KG1 (cell line): ENCODE measurements at regions not wholly inside any gene's neighbourhood (a gene's known extent, or its start where the extent isn't known, plus 50 kb on each side); places are given as distances from the start of the nearest gene placed in this dataset.

Experiments
- DNase-seq: peaks from one replicate; lab custom pipeline; 2025; lab: John Stamatoyannopoulos, UW

DNA sequence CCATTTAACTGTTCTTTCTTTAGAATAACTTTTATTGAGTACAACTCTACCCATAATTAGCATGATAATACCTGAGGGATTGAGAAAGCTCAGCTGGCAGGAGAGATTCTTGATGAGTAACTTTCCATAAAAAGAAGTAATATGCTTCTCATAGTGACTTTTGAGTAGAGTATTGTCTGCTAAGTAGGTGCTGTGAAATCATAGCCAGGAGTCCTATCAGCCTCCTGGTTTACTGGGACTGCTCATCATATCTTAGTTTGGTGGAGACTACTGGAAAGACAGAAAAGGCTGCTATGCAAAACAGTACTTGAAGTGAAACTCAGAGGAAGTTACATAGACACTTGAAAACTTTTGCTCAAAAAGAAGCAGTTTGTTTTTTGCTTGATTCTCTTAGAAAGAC, 113.3 kb upstream of the ATP2B1 start:
- DNase-seq, result no peak

DNA sequence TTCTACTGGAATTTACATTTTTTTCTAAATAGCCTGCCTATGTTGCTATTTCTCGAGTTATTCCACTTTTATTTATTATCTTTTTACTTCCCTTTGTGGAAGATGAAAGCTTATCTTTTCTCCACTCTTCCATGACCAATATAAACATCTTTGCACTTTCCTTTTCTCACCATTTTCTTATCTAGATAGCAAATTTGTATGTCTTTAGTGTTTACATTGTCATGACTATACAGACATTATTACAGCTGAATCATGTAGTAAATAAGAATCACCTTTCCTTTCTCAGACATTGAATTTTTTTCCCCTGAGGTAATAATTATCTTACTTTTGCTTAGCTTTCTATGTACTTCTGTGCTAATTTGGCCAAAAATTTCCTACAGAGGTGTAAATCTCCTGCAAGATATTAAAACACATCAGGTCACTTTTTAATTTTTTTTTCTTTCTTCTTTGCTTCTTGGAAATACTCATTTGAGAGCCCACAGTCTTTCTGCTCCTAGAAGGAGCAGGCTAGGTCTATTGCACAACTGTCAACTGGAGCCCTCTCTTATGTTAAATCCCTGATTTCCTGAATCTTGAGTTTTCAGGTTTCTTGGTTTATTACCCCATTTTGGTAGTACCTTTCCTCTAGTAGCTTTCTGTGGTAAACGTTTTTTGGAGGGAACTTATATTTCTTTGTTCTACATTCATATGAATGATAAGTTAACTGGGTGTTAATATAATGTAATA, 109.0 kb upstream of the ATP2B1 start:
- no peak for DNase-seq

DNA sequence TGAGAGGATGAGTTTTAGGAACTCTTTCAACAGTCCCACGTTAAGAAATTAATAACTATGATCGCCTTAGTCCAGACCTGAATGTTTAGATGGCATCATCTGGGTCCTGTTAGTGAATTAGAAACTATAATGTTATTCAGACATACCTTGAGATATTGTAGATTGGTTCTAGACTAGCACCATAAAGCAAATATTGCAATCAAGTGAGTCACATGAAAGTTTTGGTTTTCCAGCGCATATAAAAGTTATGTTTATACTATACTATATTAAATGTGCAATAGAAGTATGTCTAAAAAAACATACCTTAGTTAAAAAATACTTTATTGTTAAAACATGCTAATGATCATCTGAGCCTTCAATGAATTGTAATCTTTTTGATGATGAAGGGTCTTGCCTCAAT, 106.6 kb upstream of the ATP2B1 start:
- DNase-seq, result no peak

DNA sequence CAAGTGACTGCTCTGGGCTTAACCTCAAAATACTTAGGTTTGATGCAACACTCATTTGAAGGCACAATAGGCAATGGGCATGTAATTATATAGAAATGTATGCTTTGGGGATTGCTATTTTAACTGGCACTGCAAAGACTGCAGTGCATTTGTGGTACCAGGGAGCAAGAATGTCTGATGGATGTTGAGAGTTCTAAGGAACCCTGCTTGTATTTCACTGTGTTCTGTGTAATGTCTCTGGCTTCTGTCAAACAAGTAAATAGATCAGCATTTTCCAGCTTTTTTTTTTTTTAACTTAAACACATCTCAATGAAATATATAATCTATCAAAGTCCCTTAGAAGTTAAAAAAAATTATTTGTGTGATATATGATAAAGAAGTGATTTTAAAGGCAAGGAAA, 94.8 kb upstream of the ATP2B1 start:
- no peak for DNase-seq

DNA sequence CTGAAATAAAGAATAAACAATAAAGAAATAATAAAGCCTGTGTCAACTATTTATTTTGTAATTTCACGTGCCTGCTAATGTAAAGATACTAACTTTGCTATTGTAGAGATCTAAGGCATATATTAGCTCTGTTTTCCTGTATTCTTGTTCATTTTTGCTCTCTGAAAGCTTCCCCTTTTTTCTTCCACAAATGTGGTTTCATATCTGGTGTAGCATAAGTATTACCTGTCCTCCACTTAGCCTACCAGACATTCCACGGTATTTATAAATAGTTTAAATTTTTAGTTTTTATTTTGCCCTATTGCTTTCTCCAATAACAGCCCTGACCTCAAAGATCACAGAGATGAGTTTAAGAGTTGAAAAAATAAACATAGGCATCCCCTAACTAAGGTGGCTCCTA, 92.6 kb upstream of the ATP2B1 start:
- no peak for DNase-seq

DNA sequence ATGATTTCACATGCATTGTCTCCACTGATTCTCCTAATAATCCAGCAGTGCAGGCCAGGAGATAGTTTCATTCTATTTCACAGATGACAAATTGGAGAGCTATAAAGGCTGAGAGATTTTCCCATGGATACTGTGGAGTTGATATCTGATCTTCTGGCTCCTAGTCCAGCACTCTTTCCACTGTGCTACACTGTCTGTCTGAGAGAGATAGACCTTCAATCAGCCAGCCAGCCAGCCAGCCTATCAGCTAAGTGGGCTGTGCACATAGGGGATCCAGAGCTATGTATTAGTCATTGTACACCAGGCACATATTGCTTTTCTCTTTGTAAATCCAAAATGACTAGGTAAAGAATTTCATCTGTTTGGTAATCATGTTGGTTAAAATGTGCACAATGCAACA, 91.8 kb upstream of the ATP2B1 start:
- no peak for DNase-seq

DNA sequence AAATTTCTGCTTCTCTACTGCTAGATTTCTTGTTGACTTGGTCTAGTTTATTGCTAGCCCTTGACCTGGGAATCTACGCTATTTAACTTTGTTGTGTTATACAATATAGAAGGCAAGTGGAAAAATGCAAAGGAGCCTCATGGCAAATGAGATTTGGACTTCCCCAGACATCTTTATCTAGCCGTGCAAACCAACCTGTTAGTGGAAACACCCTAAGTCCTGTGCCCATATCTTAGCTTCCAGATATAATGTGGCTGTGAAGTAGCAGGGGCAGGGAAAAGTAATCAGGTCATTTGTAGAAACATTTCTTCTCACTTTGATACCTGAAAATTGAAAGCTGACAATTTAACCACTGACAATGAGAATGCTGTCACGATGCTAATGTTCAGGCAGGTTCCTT, 90.7 kb upstream of the ATP2B1 start:
- DNase-seq, result no peak

DNA sequence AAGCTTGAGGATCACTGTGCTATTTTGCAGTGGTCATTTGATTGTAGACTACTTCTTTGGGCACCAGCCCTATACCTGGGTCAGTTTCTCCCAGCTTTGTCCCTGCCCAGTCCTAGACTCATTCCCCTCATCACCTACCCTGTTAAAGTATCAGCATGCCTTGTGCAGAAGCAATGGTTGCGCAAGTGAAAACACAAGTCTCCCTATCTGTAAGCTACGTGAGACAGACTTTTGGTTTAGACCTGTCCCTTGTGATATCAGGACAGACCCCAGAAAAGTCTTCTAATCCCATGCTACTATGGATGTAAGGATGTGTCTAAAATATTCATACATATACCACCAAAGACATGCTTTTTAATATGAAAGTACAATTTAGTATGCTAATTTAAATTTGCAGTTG, 88.8 kb upstream of the ATP2B1 start:
- no peak for DNase-seq

DNA sequence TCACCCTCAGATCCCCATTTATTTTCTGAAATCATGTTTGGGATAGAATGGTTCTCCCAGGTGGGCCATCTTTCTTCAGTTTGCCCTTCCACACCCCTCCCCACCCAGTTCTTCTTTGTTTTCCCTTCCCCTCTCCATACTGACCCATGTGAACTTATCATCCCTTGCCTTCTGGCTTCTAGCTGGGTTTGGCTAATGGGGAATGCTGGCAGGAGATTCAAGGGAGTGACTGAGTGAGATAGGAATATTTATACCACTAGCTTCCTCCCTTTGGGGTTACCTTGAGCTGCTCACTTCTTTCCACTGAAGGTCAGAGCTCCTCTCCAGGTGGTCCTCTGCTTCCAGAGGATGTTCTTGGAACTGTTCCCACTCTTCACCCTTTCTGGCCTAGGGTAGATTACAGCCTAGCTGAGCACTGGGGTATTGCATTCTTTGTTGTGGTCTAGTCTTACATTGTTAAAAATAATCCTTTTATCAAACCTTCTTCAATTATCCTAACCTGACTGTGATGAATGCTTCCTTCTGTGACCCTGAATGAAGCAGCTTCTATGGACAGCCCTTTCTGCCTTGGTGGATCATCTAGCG, 88.3 kb upstream of the ATP2B1 start:
- no peak for DNase-seq

DNA sequence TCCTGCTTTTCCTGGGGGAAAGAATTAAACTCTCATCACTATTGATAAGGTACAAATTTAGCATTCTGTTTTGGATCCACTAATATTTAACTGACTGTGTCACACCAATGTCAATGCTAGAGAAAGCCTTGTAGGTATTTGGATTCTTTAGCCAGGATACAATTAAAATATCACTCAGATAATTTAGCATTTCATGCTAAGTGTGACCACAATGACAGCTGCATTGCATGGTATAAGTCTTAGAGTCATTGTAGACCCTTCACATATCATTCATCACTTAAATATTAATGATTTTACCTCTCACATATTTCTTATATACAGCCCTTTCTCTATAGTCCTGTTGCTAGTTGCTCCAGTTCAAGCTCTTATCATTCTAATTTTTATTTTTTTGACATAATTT, 85.3 kb upstream of the ATP2B1 start:
- no peak for DNase-seq

DNA sequence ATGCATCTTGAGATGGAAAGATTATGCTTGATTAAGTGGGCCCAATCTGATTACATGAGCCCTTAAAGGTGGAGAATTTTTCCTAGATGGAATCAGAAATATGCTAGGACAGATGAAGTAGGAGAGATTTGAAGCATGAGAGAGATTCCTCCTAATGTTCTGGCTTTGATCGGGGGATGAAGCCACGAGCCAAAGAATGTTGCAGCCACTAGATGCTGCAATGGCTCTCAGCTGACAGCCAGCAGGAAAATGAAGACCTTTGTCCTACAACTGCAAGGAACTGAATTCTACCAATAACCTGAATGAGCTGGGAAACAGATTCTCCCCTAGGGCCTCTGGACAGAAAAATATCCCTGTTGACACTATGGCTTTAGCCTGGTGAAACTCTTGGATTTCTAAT, 82.6 kb upstream of the ATP2B1 start:
- no peak for DNase-seq

DNA sequence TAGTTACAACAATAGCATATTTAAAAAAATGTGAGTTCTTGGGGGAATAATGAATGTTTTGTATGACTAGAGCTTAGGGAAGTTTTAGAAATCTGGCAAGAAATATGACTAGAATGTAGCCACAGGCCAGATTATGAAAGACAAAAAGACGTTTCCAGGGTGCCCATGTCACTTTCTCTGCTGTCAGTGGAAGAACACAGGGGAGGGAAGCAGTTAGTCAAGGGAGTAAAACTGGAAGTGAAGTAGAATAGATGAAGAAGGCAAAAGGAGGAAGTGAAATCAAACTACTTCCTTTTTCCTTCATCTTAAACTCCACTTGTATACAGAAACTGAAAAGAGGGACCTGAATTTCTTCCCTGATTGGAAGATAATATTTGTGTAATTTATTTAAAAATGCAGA, 81.2 kb upstream of the ATP2B1 start:
- DNase-seq, result no peak

DNA sequence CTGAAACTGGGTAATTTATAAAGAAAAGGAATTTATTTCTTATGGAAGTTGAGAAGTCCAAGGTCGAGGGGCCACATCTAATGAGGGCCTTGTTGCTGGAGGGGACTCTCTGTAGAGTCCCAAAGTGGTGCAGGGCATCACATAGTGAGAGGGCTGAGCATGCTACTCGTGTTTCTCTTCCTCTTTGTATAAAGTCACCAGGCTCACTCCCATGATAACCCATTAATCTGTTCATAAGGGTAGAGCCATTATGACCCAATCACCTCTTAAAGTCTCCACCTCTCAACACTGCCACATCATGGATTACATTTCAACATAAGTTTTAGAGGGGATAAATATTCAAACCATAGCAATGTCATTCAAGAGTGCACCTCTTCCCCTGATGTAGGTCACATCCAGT, 79.1 kb upstream of the ATP2B1 start:
- no peak for DNase-seq

DNA sequence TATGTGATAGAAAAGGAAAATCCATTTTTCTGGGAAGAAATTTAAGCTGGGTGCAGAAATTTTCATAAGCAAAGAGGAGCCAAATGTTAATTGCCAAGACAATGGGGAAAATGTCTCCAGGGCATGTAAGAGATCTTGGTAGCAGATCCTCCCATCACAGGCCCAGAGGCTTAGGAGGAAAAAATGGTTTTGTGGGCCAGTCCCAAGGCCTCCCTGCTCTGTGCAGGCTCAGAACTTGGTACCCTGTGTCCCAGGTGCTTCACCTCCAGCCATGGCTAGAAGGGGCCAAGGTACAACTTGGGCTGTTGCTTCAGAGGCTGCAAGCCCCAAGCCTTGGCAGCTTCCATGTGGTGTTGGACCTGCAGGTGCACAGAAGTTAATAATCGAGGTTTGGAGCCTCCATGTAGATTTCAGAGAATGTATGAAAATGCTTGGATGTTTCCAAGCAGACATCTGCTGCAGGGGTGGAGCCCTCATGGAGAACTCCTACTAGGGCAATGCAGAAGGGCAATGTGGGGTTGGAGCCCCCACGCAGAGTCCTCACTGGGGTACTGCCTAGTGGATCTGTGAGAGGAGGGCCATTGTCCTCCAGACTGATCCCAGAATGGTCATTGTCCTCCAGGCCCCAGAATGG, 77.7 kb upstream of the ATP2B1 start:
- DNase-seq, result no peak

DNA sequence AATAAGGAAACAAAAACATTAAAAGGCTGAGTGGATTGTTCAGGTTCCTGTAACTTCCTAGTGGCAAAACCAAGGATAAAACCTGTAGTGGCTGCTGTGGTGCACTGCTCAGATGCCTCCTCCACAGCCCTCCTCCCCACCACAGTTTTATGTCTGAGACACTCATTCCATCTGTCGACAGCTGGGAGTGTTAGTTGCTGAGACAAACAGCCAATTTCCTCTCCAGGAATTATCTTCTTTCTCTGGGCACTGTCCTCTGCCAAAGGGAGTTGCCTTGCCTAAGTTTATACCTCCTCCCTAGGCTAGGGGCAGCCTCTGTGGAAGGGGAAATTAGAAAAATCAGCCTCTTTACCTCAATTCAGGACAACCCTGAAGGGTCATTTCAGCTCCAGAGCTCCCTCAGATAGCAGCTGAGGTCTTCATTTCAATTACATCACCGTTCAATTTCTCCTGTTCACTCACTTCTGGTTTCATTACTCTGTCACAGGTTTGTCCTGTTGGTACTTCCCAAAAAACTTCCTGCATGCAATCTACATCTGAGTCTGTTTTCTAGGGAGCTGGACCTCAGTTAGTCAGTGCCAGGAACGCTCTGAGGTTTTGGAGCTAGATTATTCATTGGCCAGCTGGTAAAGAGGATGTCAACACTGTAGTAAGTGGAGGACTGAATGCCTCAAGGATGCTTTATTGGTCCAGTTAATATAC, 74.9 kb upstream of the ATP2B1 start:
- no peak for DNase-seq

DNA sequence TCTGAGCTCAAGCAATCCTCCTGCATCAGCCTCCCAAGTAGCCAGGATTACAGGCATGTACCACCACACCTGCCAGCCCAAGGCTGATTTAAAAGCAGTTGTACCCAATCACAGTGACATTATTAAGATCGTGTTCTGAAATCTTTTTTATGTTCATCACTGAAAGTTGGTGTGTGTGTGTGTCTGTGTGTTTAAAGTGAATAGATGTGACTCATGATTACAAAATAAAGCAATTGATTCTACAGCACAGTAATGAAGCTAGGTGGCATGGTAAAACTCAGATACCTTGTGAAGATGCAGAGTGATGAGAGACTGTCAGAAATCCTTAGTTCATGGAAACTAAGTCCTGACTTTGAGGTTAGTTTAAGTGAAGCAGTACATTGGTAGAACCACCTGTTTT, 74.2 kb upstream of the ATP2B1 start:
- no peak for DNase-seq

DNA sequence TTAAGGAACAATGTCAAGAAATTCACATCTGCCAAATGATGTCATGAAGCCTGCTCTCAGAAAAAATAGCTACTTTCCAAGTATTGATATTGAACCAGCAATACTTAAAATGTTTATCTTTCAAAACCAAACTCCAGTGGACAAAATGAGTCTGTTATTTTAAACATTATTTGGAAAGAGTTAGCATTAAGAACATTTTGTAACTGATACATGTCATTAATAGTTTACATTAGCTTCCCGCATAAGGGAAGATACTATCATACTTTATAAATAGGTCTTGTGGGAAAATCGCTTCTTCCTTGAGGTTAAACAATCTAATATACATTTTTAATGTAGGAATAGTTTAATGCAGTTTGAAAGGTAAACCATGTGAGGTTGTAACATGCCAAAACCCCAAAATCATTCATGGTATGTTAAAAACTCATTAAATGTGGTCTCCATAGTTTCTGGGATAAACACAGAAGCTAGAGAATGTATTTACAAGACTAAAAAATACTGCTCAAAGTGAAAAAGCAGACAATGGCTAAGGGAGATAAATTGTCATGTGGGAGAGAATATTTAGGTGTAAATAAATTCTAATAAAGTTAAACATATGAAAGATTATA, 73.4 kb upstream of the ATP2B1 start:
- DNase-seq, result no peak

DNA sequence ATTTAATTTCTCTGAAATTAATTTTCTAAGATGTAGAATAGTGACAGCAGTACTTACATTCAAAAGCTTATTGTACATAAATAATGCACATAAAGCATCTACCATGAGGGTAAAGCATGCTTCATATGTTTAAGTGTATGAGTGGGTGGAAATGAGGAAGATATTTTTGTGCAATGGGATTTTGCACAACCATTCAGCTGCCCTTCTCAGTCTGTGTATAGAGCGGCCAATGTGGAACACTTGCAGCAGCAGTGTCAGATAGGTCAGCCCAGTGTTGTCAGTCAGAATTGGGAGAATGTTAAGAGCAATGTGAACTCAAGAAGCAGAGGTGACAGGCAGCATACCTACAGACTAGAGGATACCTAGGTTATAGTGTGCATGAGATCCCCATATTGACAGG, 72.5 kb upstream of the ATP2B1 start:
- DNase-seq, result no peak

DNA sequence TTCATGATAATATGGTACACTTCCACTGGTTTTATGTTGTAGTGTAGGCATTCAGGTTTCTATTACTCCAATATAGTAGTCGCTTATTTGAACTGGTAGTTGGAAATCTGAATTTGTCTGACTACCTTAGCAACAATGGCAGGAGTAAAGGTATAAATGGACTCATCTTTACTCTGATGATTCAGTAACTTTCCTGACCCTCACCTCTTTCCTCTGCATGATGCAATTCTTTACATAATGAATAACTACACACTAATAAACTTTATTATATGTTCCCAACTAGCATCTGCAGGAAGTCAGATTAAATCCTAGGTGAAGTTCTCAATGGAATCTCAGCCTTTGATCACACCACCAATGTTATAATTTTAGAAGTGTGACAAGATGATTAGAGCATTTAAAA, 70.5 kb upstream of the ATP2B1 start:
- no peak for DNase-seq

DNA sequence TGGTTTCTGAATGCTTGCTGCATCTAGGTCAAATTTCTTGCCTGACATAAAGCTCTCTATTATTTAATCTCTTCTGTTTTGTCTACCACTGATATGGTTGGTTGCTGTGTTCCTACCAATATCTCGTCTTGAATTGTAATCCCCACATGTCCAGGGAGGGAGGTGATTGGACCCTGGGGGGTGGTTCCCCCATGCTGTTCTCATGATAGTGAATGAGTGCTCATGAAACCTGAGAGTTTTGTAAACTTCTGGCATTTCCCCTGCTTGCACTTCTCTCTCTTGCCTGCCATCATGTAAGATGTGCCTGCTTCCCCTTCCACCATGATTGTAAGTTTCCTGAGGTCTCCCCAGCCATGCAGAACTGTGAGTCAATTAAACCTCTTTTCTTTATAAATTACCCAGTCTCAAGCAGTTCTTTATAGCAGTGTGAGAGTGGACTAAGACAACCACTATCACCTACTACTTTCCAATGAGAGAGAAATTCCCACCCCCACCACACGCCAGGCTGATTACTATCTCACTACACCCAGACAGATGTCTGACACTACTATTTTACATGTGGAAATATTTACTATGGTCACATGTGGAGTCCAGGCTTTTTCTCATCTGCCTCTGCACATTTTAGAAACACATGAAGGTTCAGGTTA, 69.2 kb upstream of the ATP2B1 start:
- no peak for DNase-seq

DNA sequence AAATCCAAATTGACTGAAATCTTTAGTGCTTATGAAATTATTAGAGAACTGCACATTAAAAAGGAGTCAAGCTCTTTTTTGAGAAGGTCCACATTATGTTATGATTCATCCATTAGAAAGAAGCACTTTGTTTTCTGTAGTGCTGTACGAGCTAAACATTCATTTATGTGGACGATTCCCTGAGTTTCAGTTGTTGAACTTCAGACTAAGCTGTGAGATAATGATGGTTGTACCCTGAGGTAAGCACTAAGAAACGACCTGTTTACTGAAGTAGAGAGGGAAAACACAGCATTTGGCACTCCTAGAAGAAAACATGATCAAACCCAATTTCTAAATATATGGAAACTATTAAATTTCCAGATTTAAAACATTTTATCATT, 67.3 kb upstream of the ATP2B1 start:
- DNase-seq, result no peak
